CD4-positive, alpha-beta T cell (primary cell): ENCODE measurements at regions not wholly inside any gene's neighbourhood (a gene's known extent, or its start where the extent isn't known, plus 50 kb on each side); places are given as distances from the start of the nearest gene placed in this dataset.

Experiments used
- ATAC-seq: fragments of 200-7000 bp; cut with Tn5 transposase; one replicate; pipeline ENCODE4 v1.10.0; 2022; ENCODE audit warnings: mild to moderate bottlenecking; ENCODE audit not compliant: poor library complexity
- CTCF ChIA-PET: fragments of 350-600 bp; sonication (Branson Sonifier 250); formaldehyde crosslinking; loops from one replicate; lab custom pipeline; 2021; ENCODE audit warnings: antibody characterized with exemption, inconsistent platforms; lab: Charles Lee
- POLR2A ChIA-PET: fragments of 350-600 bp; sonication (Branson Sonifier 250); formaldehyde crosslinking; loops from one replicate; lab custom pipeline; 2021; ENCODE audit warnings: antibody characterized with exemption, inconsistent platforms; lab: Charles Lee
- DNase-seq, 14 experiments: peaks; one replicate each; pipeline ENCODE4 v3.0.0-alpha.2; 2013 to 2020; ENCODE audit warnings: mixed read lengths in 2 of 14
- H3K27ac ChIP-seq, 2 donors: one replicate each; pipeline versions ENCODE4 v1.5.1 to v1.7.0; 2013; ENCODE audit warnings: low read length in 2 of 2, low read depth in 1 of 2, mild to moderate bottlenecking in 1 of 2
- H3K27me3 ChIP-seq, 2 experiments: 1 replicate in 1 of 2; 2 replicates in 1 of 2; pipeline versions ENCODE4 v1.6.1 to v1.7.0; 2013; ENCODE audit warnings: low read length in 2 of 2, control low read depth in 1 of 2, mild to moderate bottlenecking in 1 of 2, moderate library complexity in 1 of 2; ENCODE audit not compliant: insufficient read depth in 2 of 2, control insufficient read depth in 1 of 2
- H3K36me3 ChIP-seq: one replicate; pipeline ENCODE4 v1.6.1; 2013; ENCODE audit warnings: low read length, control low read depth; ENCODE audit not compliant: insufficient read depth
- H3K4me1 ChIP-seq: one replicate; pipeline ENCODE4 v1.6.1; 2013; ENCODE audit warnings: low read length, control low read depth; ENCODE audit not compliant: insufficient read depth
- H3K4me3 ChIP-seq: one replicate; pipeline ENCODE4 v1.5.1; 2013; ENCODE audit warnings: mild to moderate bottlenecking, low read length, moderate library complexity
- H3K9me3 ChIP-seq, 2 experiments: 1 replicate in 1 of 2; 2 replicates in 1 of 2; pipeline versions ENCODE4 v1.6.1 to v1.7.0; 2013; ENCODE audit warnings: low read length in 2 of 2, mild to moderate bottlenecking in 2 of 2, control low read depth in 1 of 2, moderate library complexity in 1 of 2; ENCODE audit not compliant: control insufficient read depth in 1 of 2, insufficient read depth in 1 of 2
- H3K27ac Mint-ChIP-seq: one replicate; pipeline ENCODE4 v1.8.0; 2020; ENCODE audit warnings: mixed read lengths
- H3K27me3 Mint-ChIP-seq: one replicate; pipeline ENCODE4 v1.8.0; 2021; ENCODE audit warnings: mixed read lengths
- H3K36me3 Mint-ChIP-seq: one replicate; pipeline ENCODE4 v1.8.0; 2021; ENCODE audit warnings: low read depth, mixed read lengths
- H3K4me1 Mint-ChIP-seq: one replicate; pipeline ENCODE4 v1.8.0; 2021; ENCODE audit warnings: low read depth, mixed read lengths
- H3K4me3 Mint-ChIP-seq: one replicate; pipeline ENCODE4 v1.8.0; 2020; ENCODE audit warnings: mild to moderate bottlenecking, mixed read lengths
- H3K9me3 Mint-ChIP-seq: one replicate; pipeline ENCODE4 v1.8.0; 2020; ENCODE audit warnings: mixed read lengths
- CTCF ChIP-seq: fragments of 200-600 bp; IDR thresholded peaks from one replicate; pipeline ENCODE4 v1.8.0; 2022; ENCODE audit warnings: antibody characterized with exemption, mild to moderate bottlenecking
- intact Hi-C, 2 experiments: fragments of 100-400 bp; cut with DNase I in 1 of 2; cut with micrococcal nuclease in 1 of 2; formaldehyde crosslinking; loops; one replicate each; pipeline versions ENCODE4 v1.15.1 to v1.9.0; 2023 to 2025; cut with DNase I, micrococcal nuclease

GRCh38 chr4:66923081-66923865 is 622.0 kb downstream of the CENPC start:
- ChIA-PET CTCF (no interaction called here), POLR2A (no interaction called here)
- Mint-ChIP-seq H3K9me3 (no peaks in the 10 kb centered on the region), H3K4me3 (no peak overlapping the region), H3K4me1 (no peaks in the 10 kb centered on the region), H3K27ac (no peak overlapping the region), H3K36me3 (no peaks in the 10 kb centered on the region), H3K27me3 (no peaks in the 10 kb centered on the region)
- DNase-seq: no peak
- Histone ChIP-seq H3K4me1 (no peaks in the 10 kb centered on the region), H3K27ac (no peak overlapping the region), H3K36me3 (no peaks in the 10 kb centered on the region), H3K27me3 (no peaks in the 10 kb centered on the region), H3K4me3 (no peak overlapping the region), H3K9me3 (peaks cover 4 to 10% of the 10 kb centered on the region in 2 experiments)
- TF ChIP-seq CTCF: no peak
- intact Hi-C loops: no loop called here
- no peak for ATAC-seq

- ChIA-PET CTCF (no interaction called here), POLR2A (no interaction called here)
- no peaks in the 10 kb centered on the region for H3K27me3 Mint-ChIP-seq
- no peaks in the 10 kb centered on the region for H3K36me3 ChIP-seq
- no peak overlapping the region for H3K4me3 ChIP-seq
- TF ChIP-seq CTCF: no peak
- no peak overlapping the region for H3K27ac Mint-ChIP-seq
- H3K36me3 Mint-ChIP-seq: no peaks in the 10 kb centered on the region
- H3K9me3 ChIP-seq: peaks cover 4 to 10% of the 10 kb centered on the region in 2 experiments
- H3K4me1 Mint-ChIP-seq: no peaks in the 10 kb centered on the region
- ATAC-seq (no peak), DNase-seq (no peak)
- no peaks in the 10 kb centered on the region for H3K9me3 Mint-ChIP-seq
- H3K27me3 ChIP-seq: no peaks in the 10 kb centered on the region
- H3K4me1 ChIP-seq: no peaks in the 10 kb centered on the region
- intact Hi-C loops: no loop called here
- H3K27ac ChIP-seq: no peak overlapping the region
- H3K4me3 Mint-ChIP-seq: no peak overlapping the region
These were observed 623.9 kb downstream of the CENPC start for GRCh38 chr4:66921433-66921832.

- H3K4me3 Mint-ChIP-seq: no peak overlapping the region
- Histone ChIP-seq H3K4me1 (no peaks in the 10 kb centered on the region), H3K27me3 (no peaks in the 10 kb centered on the region), H3K27ac (no peak overlapping the region), H3K9me3 (peaks cover 4 to 6% of the 10 kb centered on the region in 2 experiments), H3K36me3 (no peaks in the 10 kb centered on the region), H3K4me3 (no peak overlapping the region)
- H3K27ac Mint-ChIP-seq: no peak overlapping the region
- POLR2A ChIA-PET: no interaction called here
- CTCF ChIA-PET: no interaction called here
- no peaks in the 10 kb centered on the region for H3K36me3 Mint-ChIP-seq
- DNase-seq: no peak
- no peaks in the 10 kb centered on the region for H3K27me3 Mint-ChIP-seq
- no peaks in the 10 kb centered on the region for H3K9me3 Mint-ChIP-seq
- ATAC-seq: no peak
- no peak for TF ChIP-seq CTCF
- intact Hi-C loops: no loop called here
- no peaks in the 10 kb centered on the region for H3K4me1 Mint-ChIP-seq
These were observed 624.8 kb downstream of the CENPC start for GRCh38 chr4:66920514-66920913.
